Subcutaneous abdominal adipose tissue (tissue), 5 donors: ENCODE measurements at regions not wholly inside any gene's neighbourhood (a gene's known extent, or its start where the extent isn't known, plus 50 kb on each side); places are given as distances from the start of the nearest gene placed in this dataset.
"Not testable (repeated sequence)": the region's sequence is repeated elsewhere in the genome, so short reads cannot be mapped to it uniquely, and the experiment has no call there.

ENCODE experiments used
- H3K27ac ChIP-seq: one replicate; pipeline ENCODE4 v1.7.0; 2013; ENCODE audit warnings: low read depth, mild to moderate bottlenecking, inconsistent platforms, low read length, moderate library complexity
- H3K27me3 ChIP-seq, 5 donors: one replicate each; pipeline ENCODE4 v1.7.0; 2013; ENCODE audit warnings: low read length in 5 of 5, inconsistent platforms in 1 of 5; ENCODE audit not compliant: control insufficient read depth in 5 of 5, insufficient read depth in 4 of 5
- H3K36me3 ChIP-seq, 5 donors: one replicate each; pipeline ENCODE4 v1.7.0; 2013; ENCODE audit warnings: low read length in 5 of 5; ENCODE audit not compliant: control insufficient read depth in 5 of 5, insufficient read depth in 5 of 5
- H3K4me1 ChIP-seq, 5 donors: one replicate each; pipeline ENCODE4 v1.7.0; 2013; ENCODE audit warnings: low read length in 5 of 5, mild to moderate bottlenecking in 3 of 5, moderate library complexity in 1 of 5; ENCODE audit not compliant: control insufficient read depth in 5 of 5, insufficient read depth in 5 of 5
- H3K4me3 ChIP-seq, 5 donors: one replicate each; pipeline ENCODE4 v1.7.0; 2013; ENCODE audit warnings: low read length in 5 of 5, low read depth in 1 of 5
- H3K9ac ChIP-seq, 5 donors: one replicate each; pipeline ENCODE4 v1.7.0; 2013; ENCODE audit warnings: low read length in 5 of 5, mild to moderate bottlenecking in 4 of 5, moderate library complexity in 3 of 5
- H3K9me3 ChIP-seq, 5 donors: one replicate each; pipeline ENCODE4 v1.7.0; 2013; ENCODE audit warnings: low read length in 5 of 5; ENCODE audit not compliant: control insufficient read depth in 5 of 5
- donor health status: healthy.
- donor health status: healthy.
- donor health status: healthy.
- donor health status: healthy.
- donor health status: healthy.

DNA sequence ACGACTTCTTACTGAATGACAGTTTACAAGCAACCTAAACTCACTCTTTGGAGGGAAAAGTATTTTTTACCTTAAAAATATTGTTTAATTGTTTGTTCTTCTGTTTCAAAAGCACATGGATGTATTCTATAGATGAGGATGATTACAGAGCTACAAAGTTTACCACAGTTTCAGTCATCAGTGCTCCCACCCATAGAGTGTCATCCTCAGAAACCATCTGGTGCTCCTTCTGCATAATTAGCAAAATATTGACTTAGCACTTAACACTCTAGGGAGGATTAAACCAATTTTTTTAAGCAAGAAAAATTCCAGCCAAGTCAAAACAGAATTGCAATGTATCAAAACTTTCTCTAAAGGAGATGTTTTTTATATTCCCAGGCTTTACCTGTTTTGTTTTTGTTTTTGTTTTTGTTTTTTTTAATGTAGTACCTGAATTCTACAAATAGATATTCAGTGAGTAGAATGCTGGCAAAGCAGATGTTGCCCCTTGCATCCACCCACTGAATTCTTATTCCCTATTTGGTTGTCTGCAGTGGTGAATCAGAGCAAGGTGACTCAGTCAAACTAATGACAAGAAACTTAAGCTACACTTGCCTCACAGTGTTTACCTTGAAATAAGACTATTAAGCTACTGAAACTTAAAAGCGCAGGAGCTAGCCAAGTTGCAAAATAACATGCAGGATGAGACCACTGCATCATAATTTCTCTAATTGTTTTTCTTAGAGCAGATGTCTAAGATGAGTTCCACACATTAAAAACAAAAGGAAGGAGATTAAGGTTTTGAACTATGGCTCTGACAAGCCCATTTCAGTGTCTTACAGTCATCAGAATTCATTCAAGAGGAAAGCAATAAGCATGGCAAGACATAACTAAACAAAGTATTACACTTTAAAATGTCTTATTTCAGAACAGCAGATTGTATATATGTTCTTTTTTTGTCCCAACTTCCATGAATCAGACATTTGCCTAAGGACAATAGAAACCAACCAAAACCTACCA, 155.1 kb upstream of the SOX6 start:
- H3K27me3 ChIP-seq: no peaks in the 10 kb centered on the region
- no peak overlapping the region for H3K27ac ChIP-seq

GRCh38 chr11:16505481-16505880, 149.1 kb upstream of the SOX6 start:
- H3K27ac ChIP-seq: no peak overlapping the region
- H3K9ac ChIP-seq: no peak overlapping the region
- no peak overlapping the region for H3K4me3 ChIP-seq
- no peaks in the 10 kb centered on the region for H3K36me3 ChIP-seq
- peaks cover 0 to 11% (median 9%) of the 10 kb centered on the region in 5 donors for H3K9me3 ChIP-seq
- H3K27me3 ChIP-seq: no peaks in the 10 kb centered on the region
- H3K4me1 ChIP-seq: no peaks in the 10 kb centered on the region

More for the DNA sequence above, 155.1 kb upstream of the SOX6 start:
- Histone ChIP-seq H3K4me1 (no peaks in the 10 kb centered on the region), H3K36me3 (no peaks in the 10 kb centered on the region), H3K4me3 (no peak overlapping the region), H3K9me3 (no peaks in the 10 kb centered on the region), H3K9ac (no peak overlapping the region)

DNA sequence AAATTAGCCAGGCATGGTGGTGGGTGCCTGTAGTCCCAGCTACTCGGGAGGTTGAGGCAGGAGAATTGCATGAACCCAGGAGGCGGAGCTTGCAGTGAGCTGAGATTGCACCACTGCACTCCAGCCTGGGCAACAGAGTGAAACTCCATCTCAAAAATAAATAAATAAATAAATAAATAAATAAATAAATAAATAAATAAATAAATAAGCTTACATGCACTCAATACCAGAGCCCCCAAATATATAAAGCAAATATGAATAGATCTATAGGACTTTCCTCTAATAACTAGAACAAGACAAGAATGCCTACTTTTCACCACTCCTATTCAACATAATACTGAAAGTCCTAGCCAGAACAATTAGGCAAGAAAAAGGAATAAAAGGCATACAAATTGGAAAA, 147.5 kb upstream of the SOX6 start:
- not testable (repeated sequence) for H3K9ac ChIP-seq, H3K36me3 ChIP-seq, H3K4me3 ChIP-seq, H3K4me1 ChIP-seq, H3K27ac ChIP-seq, H3K27me3 ChIP-seq
- peaks cover 0 to 11% (median 9%) of the 10 kb centered on the region in 5 donors for H3K9me3 ChIP-seq

GRCh38 chr11:16494918-16495691, 138.8 kb upstream of the SOX6 start:
- Histone ChIP-seq H3K9me3 (peaks cover 0 to 4% (median 0%) of the 10 kb centered on the region in 5 donors), H3K27ac (no peak overlapping the region), H3K27me3 (no peaks in the 10 kb centered on the region), H3K9ac (no peak overlapping the region), H3K36me3 (no peaks in the 10 kb centered on the region), H3K4me1 (no peaks in the 10 kb centered on the region), H3K4me3 (no peak overlapping the region)

DNA sequence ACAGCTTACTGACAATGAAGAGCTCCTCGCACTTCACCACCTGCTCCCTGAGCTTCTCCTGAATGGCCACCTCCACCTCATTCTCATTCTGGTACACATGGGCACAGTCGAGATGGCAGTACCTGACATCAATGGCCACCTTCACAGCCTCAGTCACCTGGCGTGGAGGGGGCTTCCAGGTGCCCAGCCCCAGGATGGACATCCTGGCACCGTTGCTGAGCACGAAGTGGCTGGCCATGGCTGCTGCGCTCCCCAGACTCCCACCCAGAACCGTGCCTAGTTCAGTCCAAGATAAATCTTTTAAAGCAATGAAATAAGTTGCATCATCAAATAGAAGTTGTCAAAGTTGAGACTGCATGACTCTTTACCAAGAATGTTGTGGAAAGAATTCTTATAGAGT, 128.1 kb upstream of the SOX6 start:
- Histone ChIP-seq H3K9ac (no peak overlapping the region), H3K4me3 (no peak overlapping the region), H3K36me3 (no peaks in the 10 kb centered on the region), H3K4me1 (peaks cover 0 to 10% (median 4%) of the 10 kb centered on the region in 5 donors), H3K27me3 (no peaks in the 10 kb centered on the region), H3K9me3 (no peaks in the 10 kb centered on the region), H3K27ac (no peak overlapping the region)

DNA sequence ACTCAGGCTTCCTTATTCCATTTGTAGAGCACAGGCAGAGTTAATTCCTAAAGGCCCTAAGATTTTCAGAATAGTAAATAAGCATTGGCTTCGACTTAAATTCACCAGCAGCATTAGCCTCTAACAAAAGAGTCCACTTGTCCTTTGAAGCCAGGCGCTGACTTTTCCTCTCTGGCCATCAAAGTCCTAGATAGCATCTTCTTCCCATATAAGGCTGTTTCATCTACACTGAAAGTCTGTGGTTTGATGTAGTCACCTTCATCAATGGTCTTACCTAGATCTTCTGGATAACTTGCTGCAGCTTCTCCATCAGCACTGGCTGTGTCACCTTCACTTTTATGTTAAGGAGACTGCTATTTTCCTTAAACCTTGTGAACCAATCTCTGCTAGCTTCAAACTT, 118.3 kb upstream of the SOX6 start:
- H3K27ac ChIP-seq: no peak overlapping the region
- H3K27me3 ChIP-seq: no peaks in the 10 kb centered on the region
- no peaks in the 10 kb centered on the region for H3K36me3 ChIP-seq
- H3K4me1 ChIP-seq: peaks cover 0 to 14% (median 6%) of the 10 kb centered on the region in 5 donors
- no peak overlapping the region for H3K4me3 ChIP-seq
- H3K9me3 ChIP-seq: no peaks in the 10 kb centered on the region
- H3K9ac ChIP-seq: no peak overlapping the region

- Histone ChIP-seq H3K36me3 (no peaks in the 10 kb centered on the region), H3K4me3 (no peak overlapping the region), H3K27me3 (no peaks in the 10 kb centered on the region), H3K4me1 (peaks cover 0 to 28% (median 6%) of the 10 kb centered on the region in 5 donors), H3K27ac (peak overlapping the region; percentile 18), H3K9me3 (no peaks in the 10 kb centered on the region), H3K9ac (no peak overlapping the region)
Observed at GRCh38 chr11:16469968-16470367, 113.6 kb upstream of the SOX6 start.

DNA sequence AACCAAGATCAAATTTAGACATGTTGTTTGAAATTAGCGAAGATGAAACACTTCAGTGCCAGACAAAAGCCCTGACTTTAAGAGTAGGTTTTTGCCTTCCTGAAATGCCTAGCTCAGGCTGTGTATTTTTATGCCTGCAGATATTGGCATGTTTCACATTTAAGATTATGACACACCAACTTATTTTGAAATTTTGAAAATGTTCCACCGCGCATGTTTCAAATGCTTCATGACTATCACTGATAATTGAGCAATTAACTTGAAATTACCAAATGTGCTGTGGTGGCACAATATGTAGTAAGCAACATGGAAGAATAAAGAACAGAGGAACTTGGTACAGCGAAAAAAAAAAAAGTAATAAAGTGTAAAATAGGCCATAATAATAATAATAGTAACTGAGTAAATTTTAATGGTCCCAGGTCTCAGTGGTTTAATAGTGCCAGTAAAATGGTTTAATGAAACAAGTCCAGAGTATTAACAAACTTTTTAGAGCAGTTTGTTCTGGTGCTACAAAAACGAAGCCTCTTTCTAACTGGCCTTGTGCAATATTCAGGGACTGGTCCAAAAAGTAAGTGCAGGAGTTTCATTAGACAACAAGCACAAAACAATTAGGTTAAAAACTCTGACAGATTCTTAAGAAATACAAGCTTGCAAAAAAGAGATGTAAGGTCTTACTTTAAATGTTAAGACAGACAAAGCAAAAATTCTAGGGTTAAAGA, 112.5 kb upstream of the SOX6 start:
- H3K27ac ChIP-seq: peak overlapping the region; percentile 74

DNA sequence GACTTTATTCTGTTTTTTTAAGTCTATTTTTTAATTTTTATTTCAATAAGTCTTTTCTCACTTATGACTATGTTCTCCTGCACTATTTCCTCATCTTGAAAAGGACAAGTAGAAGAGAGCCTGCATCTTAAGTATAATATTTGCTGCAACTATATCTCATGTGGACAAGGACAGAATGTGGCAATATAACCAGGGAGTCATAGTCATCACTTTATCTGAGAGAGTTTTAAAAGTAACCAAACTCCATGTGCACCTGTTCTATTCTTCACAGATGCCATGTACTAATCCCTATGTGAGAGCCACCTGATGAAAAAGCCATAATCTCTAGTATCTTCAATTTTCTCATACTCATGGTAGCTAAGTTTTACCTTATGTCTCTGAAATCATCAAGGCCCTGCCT, 104.2 kb upstream of the SOX6 start:
- H3K27me3 ChIP-seq: no peaks in the 10 kb centered on the region
- no peak overlapping the region for H3K9ac ChIP-seq
- H3K36me3 ChIP-seq: no peaks in the 10 kb centered on the region
- H3K4me1 ChIP-seq: no peaks in the 10 kb centered on the region
- no peaks in the 10 kb centered on the region for H3K9me3 ChIP-seq
- H3K27ac ChIP-seq: no peak overlapping the region
- H3K4me3 ChIP-seq: no peak overlapping the region

More for the DNA sequence above, 112.5 kb upstream of the SOX6 start:
- peak overlapping the region in 1 of 5 donors; percentile 8 for H3K9ac ChIP-seq
- peaks cover 0 to 28% (median 6%) of the 10 kb centered on the region in 5 donors for H3K4me1 ChIP-seq
- H3K4me3 ChIP-seq: peak overlapping the region in 2 of 5 donors; percentile 10 to 35
- H3K9me3 ChIP-seq: no peaks in the 10 kb centered on the region
- H3K36me3 ChIP-seq: no peaks in the 10 kb centered on the region
- H3K27me3 ChIP-seq: no peaks in the 10 kb centered on the region
